Activated naive CD8-positive, alpha-beta T cell (primary cell): ENCODE measurements at regions not wholly inside any gene's neighbourhood (a gene's known extent, or its start where the extent isn't known, plus 50 kb on each side); places are given as distances from the start of the nearest gene placed in this dataset.

Experiments
- H3K27ac Mint-ChIP-seq: one replicate; pipeline ENCODE4 v1.8.0; 2021; ENCODE audit warnings: mixed read lengths
- H3K27me3 Mint-ChIP-seq: one replicate; pipeline ENCODE4 v1.8.0; 2021; ENCODE audit warnings: mixed read lengths
- H3K36me3 Mint-ChIP-seq: one replicate; pipeline ENCODE4 v1.8.0; 2021; ENCODE audit warnings: mixed read lengths
- H3K4me1 Mint-ChIP-seq: one replicate; pipeline ENCODE4 v1.8.0; 2021; ENCODE audit warnings: low read depth, mixed read lengths
- H3K4me3 Mint-ChIP-seq: one replicate; pipeline ENCODE4 v1.8.0; 2021; ENCODE audit warnings: mild to moderate bottlenecking, mixed read lengths
- H3K9me3 Mint-ChIP-seq: one replicate; pipeline ENCODE4 v1.8.0; 2021; ENCODE audit warnings: low read depth, mixed read lengths

DNA sequence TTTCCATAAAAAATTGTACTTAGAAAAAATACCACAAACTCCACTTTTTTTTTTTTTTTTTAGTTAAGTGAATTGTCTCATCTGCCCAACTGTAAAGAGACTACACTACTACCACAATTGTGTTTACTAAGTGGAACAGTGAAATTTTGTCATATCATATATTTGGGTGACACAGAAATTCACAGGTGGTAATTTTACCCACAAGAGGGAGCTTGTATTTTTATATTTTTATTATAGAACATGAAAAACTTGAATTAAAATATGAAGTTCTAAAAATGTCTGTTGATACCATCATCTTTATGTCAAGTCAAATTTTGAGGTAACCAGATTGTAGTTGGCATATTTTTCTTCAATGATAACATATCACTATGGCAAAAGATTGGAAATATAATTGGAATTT is 329.4 kb upstream of the SOX5 start:
- Mint-ChIP-seq H3K36me3 (no peaks in the 10 kb centered on the region), H3K4me3 (no peak overlapping the region), H3K9me3 (no peaks in the 10 kb centered on the region), H3K27me3 (no peaks in the 10 kb centered on the region), H3K4me1 (no peaks in the 10 kb centered on the region), H3K27ac (no peak overlapping the region)

DNA sequence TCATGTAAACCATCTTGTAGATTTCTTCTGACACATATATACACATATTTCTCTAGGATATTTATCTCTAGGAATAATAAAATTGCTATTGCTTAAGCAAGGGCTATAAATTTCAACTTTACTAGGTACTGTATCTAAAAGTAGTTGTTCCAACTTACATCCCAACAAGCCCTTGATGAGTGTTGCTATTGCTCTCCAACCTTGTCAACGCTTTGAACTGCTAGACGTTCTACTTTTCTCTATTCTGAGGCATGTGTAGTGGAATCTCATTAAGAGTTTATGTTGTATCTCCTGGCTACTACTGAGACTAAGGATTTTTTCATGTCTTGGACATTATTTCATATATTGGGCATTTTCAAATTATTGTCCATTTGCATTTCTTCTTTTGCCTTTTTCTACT is 321.5 kb upstream of the SOX5 start:
- no peak overlapping the region for H3K4me3 Mint-ChIP-seq
- no peak overlapping the region for H3K27ac Mint-ChIP-seq
- no peaks in the 10 kb centered on the region for H3K4me1 Mint-ChIP-seq
- no peaks in the 10 kb centered on the region for H3K36me3 Mint-ChIP-seq
- H3K27me3 Mint-ChIP-seq = no peaks in the 10 kb centered on the region
- H3K9me3 Mint-ChIP-seq = no peaks in the 10 kb centered on the region

- Mint-ChIP-seq H3K4me3 (no peak overlapping the region), H3K36me3 (no peaks in the 10 kb centered on the region), H3K4me1 (no peaks in the 10 kb centered on the region), H3K27me3 (no peaks in the 10 kb centered on the region), H3K9me3 (no peaks in the 10 kb centered on the region), H3K27ac (no peak overlapping the region)
These were observed 321.0 kb upstream of the SOX5 start for GRCh38 chr12:24270464-24270863.

DNA sequence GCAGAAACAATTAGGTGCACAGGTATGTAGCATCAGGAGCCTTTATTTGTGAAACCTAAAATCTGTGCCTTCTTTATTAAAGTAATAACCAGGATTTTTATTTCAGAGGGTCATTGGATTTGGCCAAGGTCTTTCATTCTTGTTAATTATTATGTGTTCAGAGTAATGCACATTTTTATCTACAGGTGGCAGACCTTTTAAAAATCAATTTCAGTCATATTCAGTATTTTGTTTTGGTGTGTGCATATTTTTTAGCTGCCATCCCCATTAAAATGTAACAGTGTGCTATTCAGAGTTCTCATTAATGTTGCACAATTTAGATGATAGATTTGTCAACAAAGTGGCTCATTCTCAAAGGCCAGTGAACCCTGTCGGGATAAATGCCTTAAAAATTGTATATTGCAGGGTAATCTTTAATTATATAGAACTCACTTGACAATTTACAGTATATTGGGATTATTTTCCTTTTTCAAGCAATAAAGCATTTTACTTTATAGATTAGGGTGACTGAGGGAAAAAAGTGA is 319.3 kb upstream of the SOX5 start:
- H3K9me3 Mint-ChIP-seq = no peaks in the 10 kb centered on the region
- no peaks in the 10 kb centered on the region for H3K27me3 Mint-ChIP-seq
- no peak overlapping the region for H3K4me3 Mint-ChIP-seq
- H3K27ac Mint-ChIP-seq = no peak overlapping the region
- H3K36me3 Mint-ChIP-seq = no peaks in the 10 kb centered on the region
- no peaks in the 10 kb centered on the region for H3K4me1 Mint-ChIP-seq

DNA sequence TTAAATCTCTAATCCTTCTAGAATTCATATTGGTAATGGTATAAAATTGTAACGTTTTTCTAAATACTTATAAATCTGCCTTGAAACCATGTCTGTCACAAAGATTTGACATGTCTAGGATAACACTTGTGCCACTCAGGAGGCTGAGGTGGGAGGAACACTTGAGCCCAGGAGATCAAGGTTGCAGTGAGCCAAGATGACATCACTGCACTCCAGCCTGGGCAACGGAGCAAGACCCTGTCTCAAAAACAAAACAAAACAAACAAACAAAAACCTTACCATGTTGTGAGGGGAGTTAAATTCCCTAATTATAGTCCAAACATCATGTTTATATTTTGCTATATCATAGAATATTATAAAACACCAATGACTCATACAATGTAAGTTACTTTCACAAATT is 317.5 kb upstream of the SOX5 start:
- no peaks in the 10 kb centered on the region for H3K36me3 Mint-ChIP-seq
- H3K4me1 Mint-ChIP-seq = no peaks in the 10 kb centered on the region
- no peaks in the 10 kb centered on the region for H3K9me3 Mint-ChIP-seq
- H3K27ac Mint-ChIP-seq = no peak overlapping the region
- H3K27me3 Mint-ChIP-seq = no peaks in the 10 kb centered on the region
- H3K4me3 Mint-ChIP-seq = no peak overlapping the region

DNA sequence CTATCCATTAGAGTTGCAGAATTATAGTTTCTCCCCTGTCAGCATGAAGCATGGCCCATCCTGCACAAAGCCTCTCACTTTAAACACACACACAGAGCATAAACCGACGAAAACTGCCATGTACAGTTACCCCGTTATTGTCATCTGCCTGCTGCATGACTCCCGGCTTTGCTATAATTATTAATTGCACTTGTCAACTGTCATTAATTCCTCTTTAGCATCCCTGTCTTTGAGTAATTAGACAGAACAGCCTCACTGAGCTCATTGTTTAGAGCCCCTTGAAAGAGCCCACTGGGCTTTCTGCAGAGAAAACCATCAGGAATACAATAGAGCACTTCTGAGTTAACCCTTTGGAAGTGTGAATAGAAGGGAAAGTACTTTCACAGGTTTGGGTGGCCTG is 307.2 kb upstream of the SOX5 start:
- Mint-ChIP-seq H3K36me3 (no peaks in the 10 kb centered on the region), H3K9me3 (peaks cover 7% of the 10 kb centered on the region), H3K27me3 (no peaks in the 10 kb centered on the region), H3K4me3 (no peak overlapping the region), H3K4me1 (no peaks in the 10 kb centered on the region), H3K27ac (no peak overlapping the region)

GRCh38 chr12:24255920-24256665 is 306.6 kb upstream of the SOX5 start:
- no peaks in the 10 kb centered on the region for H3K27me3 Mint-ChIP-seq
- H3K9me3 Mint-ChIP-seq = peaks cover 7% of the 10 kb centered on the region
- H3K27ac Mint-ChIP-seq = no peak overlapping the region
- no peaks in the 10 kb centered on the region for H3K36me3 Mint-ChIP-seq
- no peak overlapping the region for H3K4me3 Mint-ChIP-seq
- H3K4me1 Mint-ChIP-seq = no peaks in the 10 kb centered on the region

- no peak overlapping the region for H3K27ac Mint-ChIP-seq
- no peak overlapping the region for H3K4me3 Mint-ChIP-seq
- H3K27me3 Mint-ChIP-seq = no peaks in the 10 kb centered on the region
- H3K4me1 Mint-ChIP-seq = no peaks in the 10 kb centered on the region
- no peaks in the 10 kb centered on the region for H3K36me3 Mint-ChIP-seq
- H3K9me3 Mint-ChIP-seq = no peaks in the 10 kb centered on the region
These were observed 303.1 kb upstream of the SOX5 start for GRCh38 chr12:24252602-24253001.

DNA sequence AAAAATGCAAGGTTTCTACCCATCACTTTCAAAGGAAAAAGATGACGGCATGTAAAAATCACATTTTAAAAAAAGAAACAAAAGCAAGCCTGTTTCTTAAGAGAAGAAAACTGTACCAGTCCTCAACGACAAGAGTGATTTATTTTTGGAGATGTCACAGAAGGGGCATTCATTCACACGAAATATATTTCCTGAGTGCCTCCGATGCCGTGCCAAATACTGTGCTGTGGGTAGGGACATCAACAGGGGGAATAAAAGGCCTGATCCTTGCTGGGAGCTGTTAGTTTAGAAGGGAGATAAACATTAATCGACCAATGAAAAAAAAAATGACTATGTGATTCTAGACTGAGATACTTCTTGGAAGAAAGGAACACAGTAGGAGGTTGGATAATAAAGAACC is 297.5 kb upstream of the SOX5 start:
- H3K4me3 Mint-ChIP-seq = no peak overlapping the region
- H3K4me1 Mint-ChIP-seq = no peaks in the 10 kb centered on the region
- no peaks in the 10 kb centered on the region for H3K9me3 Mint-ChIP-seq
- no peaks in the 10 kb centered on the region for H3K27me3 Mint-ChIP-seq
- H3K27ac Mint-ChIP-seq = no peak overlapping the region
- no peaks in the 10 kb centered on the region for H3K36me3 Mint-ChIP-seq

DNA sequence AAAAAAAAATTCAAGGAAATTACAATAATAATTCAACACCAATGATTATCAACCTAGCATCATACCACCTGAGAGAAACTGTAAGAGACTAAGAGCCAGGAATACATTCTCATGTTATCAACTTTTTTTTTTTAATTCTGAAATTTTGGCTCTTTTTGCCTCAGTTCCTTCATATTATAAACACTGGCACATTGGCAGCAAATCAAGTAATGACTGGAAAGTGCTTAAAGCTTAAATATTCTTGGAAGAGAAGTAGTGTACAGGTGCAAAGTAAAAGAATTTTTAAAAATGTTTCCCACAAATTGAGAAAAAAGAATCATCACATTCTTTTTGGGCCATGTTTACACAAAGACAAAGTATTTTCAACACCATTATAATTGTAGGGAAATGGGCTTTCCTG is 296.9 kb upstream of the SOX5 start:
- Mint-ChIP-seq H3K27me3 (no peaks in the 10 kb centered on the region), H3K4me1 (no peaks in the 10 kb centered on the region), H3K9me3 (no peaks in the 10 kb centered on the region), H3K36me3 (no peaks in the 10 kb centered on the region), H3K4me3 (no peak overlapping the region), H3K27ac (no peak overlapping the region)

- no peaks in the 10 kb centered on the region for H3K4me1 Mint-ChIP-seq
- no peaks in the 10 kb centered on the region for H3K9me3 Mint-ChIP-seq
- no peak overlapping the region for H3K4me3 Mint-ChIP-seq
- no peak overlapping the region for H3K27ac Mint-ChIP-seq
- H3K27me3 Mint-ChIP-seq = no peaks in the 10 kb centered on the region
- H3K36me3 Mint-ChIP-seq = no peaks in the 10 kb centered on the region
These were observed 295.3 kb upstream of the SOX5 start for GRCh38 chr12:24244801-24245200.

GRCh38 chr12:24244231-24244630 is 294.8 kb upstream of the SOX5 start:
- H3K4me3 Mint-ChIP-seq = no peak overlapping the region
- H3K36me3 Mint-ChIP-seq = no peaks in the 10 kb centered on the region
- no peaks in the 10 kb centered on the region for H3K27me3 Mint-ChIP-seq
- no peak overlapping the region for H3K27ac Mint-ChIP-seq
- H3K9me3 Mint-ChIP-seq = no peaks in the 10 kb centered on the region
- no peaks in the 10 kb centered on the region for H3K4me1 Mint-ChIP-seq

DNA sequence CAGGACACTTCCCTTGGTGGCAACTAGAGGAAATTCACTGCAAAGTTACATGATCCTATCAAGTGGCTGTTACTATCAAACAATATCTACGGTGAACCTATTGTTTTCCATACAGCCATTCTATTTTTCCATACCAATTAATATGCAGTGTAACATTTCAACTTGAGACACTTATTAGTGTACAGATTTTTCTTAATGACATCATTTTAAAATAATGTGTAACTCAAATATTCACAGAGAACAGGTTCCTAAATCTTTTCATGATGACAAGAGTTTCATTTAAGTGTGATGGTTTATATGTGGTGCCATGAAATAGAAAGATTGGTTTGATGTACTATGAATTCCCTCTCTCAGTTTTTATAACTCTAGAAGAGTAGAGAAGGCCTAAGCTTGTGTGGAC is 291.2 kb upstream of the SOX5 start:
- H3K27ac Mint-ChIP-seq = no peak overlapping the region
- no peaks in the 10 kb centered on the region for H3K36me3 Mint-ChIP-seq
- no peak overlapping the region for H3K4me3 Mint-ChIP-seq
- H3K9me3 Mint-ChIP-seq = peaks cover 4% of the 10 kb centered on the region
- H3K4me1 Mint-ChIP-seq = no peaks in the 10 kb centered on the region
- H3K27me3 Mint-ChIP-seq = no peaks in the 10 kb centered on the region

DNA sequence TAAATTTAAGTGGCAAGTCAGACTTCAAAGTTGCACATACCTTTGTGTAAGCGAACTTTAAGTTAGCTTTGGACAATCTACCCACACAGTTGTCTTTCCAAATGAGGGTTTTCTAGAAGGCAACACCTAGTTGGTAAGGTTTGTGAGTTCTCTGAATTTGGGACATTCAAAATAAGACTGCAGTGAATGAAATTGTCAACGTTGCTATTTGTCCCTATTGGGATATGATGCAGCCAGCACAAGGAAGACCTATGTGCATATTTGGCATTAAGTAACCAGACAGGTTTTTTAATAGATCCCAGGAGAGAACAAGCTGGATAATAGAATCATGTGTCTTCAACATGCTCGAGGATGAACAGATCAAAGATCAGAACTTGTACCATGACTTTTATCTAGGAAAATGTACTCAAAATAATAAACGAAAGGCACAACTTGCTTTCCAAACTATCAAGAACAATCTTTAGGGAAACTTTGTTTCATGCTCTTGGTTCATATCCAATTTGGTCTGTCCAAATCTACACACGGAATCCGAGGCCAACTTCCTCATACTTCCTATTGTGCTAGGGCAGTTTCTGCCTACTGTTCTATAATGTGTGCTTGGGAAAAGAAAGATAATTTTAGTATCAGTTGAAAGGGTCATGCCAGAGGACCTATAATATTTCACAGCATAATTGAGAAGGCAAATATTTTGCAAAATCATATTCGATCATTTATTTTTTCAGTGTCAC is 284.2 kb upstream of the SOX5 start:
- H3K4me1 Mint-ChIP-seq = no peaks in the 10 kb centered on the region
- no peak overlapping the region for H3K27ac Mint-ChIP-seq
- no peaks in the 10 kb centered on the region for H3K36me3 Mint-ChIP-seq
- no peak overlapping the region for H3K4me3 Mint-ChIP-seq
- peaks cover 1% of the 10 kb centered on the region for H3K9me3 Mint-ChIP-seq
- no peaks in the 10 kb centered on the region for H3K27me3 Mint-ChIP-seq

- Mint-ChIP-seq H3K4me3 (no peak overlapping the region), H3K4me1 (no peaks in the 10 kb centered on the region), H3K27ac (no peak overlapping the region), H3K9me3 (no peaks in the 10 kb centered on the region), H3K36me3 (no peaks in the 10 kb centered on the region), H3K27me3 (no peaks in the 10 kb centered on the region)
These were observed 283.1 kb upstream of the SOX5 start for GRCh38 chr12:24232531-24232930.

GRCh38 chr12:24231298-24231697 is 281.8 kb upstream of the SOX5 start:
- H3K4me1 Mint-ChIP-seq = no peaks in the 10 kb centered on the region
- no peaks in the 10 kb centered on the region for H3K27me3 Mint-ChIP-seq
- H3K4me3 Mint-ChIP-seq = no peak overlapping the region
- H3K27ac Mint-ChIP-seq = no peak overlapping the region
- no peaks in the 10 kb centered on the region for H3K36me3 Mint-ChIP-seq
- no peaks in the 10 kb centered on the region for H3K9me3 Mint-ChIP-seq
